HG02981 (cell line): ENCODE measurements at regions not wholly inside any gene's neighbourhood (a gene's known extent, or its start where the extent isn't known, plus 50 kb on each side); places are given as distances from the start of the nearest gene placed in this dataset.

Experiments used
- ATAC-seq: cut with Tn5 transposase; IDR thresholded peaks from one replicate; pipeline ENCODE4 v1.9.1; 2021; ENCODE audit warnings: mild to moderate bottlenecking, moderate library complexity; ENCODE audit not compliant: unreplicated experiment

DNA sequence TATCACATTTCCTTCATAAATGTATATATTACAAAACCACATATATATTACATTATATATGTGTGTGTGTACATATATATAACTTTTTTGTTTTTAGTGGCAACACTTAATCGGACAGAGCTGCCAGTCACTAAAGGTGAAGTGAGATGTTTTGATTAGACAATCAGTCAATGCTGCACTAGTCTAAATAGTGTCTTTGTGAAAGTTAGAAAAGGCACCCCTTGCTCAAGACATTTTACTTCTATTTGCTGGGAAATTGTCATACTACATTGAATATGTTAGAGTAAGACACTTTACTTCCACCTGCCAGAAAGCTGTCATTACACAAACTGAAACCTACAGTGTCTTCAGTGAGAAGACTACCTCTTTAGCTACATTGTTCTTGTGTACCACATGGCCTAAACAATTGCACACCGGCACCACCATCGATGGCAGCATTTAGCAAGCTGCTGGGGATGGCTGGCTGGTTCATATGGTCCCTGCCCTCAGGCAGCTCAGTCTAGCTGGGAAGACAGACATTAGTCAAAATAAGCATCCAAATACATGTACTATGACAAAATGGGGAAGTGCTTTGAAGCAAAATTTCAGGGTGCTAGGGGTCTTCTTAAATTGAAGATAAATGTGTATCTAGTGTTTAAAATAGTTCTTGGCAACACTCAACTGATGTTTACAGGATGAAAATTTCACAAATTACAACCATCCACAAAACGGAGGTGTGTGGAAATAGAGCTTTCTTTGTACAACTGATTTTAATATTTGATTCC lies 148.1 kb upstream of the GATB start:
- ATAC-seq: no peak

DNA sequence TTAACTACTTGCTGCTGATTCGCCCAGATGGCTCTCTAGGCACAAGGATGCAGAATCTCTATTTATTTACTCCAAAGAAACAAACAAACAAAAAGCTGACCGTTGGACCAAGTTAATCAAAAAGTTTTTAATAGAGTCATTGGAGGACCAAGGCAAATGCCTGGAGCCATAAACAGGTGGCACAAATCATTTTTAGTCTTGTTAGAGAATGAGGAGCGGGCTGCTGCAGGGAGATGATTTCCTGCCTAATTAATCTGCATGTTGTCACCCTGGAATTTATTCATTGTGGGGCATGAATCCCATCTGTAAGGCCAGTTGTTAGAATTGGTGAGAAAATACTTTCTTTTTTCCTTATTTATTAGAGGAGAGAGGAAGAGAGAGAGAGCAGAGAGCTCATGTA lies 147.4 kb upstream of the GATB start:
- no peak for ATAC-seq

DNA sequence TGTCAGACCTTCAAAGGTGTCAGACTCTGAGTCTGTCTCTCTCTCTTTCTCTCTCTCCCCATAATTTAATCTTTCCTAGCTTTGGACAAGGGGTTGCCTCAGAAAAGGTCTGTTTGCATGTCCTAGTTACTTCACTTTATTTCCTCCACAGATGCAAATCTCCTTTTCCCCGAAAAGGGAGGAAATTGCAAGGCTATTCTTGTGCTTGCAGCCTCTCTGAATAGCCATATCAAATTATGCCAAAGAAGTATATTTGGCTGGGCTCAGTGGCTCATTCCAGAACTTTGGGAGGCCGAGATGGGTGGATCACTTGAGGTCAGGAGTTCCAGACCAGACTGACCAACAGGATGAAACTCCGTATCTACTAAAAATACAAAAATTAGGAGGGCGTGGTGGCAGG lies 145.6 kb upstream of the GATB start:
- no peak for ATAC-seq

DNA sequence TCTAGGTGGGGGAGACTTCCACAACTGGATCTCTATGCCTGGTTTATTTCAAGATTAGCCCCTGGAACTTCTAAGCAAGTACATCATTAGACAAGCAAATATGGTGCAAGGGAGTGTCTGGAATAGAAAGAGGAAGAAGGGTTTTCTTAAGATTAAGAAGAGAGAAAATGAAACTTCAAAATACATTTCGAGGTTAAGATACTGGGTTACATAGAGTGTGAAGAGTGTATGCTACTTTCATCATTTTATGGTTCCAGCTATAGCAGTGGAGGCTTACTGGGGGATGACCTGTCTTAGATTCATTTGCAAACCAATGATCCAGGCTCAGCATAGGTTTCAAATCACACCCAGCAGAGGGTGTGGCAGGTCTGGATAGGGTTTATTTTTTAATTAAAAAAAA lies 144.4 kb upstream of the GATB start:
- peak; percentile 93 for ATAC-seq

DNA sequence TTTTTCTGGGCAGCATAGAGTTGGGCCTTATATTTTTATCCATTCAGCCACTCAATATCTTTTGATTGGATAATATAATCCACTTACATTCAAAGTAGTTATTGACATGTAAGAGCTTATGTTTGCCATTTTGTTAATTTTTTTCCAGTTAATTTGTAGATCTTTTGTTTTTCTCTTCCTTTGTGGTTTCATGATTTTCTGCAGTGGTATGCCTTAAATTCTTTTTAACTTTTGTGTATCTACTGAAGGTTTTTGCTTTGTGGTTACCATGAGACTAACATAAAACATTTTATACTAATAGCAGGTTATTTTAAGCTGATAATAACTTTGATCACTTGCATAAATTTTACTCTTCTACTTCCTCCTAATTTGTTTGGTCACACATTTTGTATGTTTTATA lies 140.8 kb upstream of the GATB start:
- no peak for ATAC-seq

DNA sequence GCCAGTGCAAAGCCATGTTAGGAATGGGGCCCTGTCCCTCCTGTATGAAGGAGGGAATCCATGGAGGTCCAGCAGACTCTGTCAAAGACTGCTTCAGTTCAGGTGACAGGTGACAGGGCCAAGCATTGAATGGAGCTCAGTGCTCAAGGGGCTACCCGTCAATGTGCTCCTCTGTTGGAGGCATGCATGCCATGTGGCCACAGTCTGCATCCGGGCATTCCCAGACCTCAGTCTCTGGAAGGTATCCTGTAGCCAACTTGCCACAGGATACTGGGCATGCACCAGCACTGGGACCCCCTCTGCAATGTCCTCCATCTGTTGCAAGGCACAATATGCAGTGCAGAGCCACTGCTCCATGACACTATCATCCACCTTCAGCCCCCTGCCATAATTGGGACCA lies 136.1 kb upstream of the GATB start:
- ATAC-seq: no peak

DNA sequence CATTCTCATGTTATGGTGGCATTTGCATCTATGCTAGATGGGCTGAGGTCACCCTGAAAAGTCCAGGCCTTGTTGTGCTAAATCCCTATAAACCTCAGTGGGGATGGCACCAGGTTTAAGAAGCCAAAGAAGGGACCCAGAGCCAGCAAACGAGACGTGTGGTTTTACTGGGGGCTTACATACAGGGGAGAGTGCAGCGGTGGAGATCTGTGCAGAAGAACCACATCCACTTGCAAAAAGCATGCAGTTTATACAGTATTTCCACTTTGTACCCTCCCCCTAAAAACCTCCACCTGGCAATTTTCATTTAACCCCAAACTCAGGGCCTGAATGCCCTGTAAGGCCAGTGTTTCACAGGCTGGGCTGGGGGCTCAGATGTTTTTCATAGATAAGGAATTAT lies 134.9 kb upstream of the GATB start:
- ATAC-seq: no peak

DNA sequence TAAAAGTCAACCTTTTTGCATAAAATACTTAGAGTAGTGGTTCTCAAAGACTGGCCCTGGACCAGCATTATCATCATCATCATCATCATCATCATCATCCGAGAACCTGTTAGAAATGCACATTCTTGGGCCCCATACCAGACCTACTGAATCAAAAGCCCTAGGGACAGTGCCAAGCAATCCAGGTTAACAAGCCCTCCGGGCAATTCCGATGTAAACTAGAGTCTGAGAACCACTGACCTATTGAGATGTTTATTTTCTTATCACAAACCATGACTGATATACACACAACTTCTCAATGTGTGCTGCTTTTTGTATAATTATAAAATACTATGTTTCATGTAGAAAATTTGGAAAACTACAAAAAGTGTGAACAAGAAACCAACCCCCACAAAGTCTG lies 133.4 kb upstream of the GATB start:
- no peak for ATAC-seq

DNA sequence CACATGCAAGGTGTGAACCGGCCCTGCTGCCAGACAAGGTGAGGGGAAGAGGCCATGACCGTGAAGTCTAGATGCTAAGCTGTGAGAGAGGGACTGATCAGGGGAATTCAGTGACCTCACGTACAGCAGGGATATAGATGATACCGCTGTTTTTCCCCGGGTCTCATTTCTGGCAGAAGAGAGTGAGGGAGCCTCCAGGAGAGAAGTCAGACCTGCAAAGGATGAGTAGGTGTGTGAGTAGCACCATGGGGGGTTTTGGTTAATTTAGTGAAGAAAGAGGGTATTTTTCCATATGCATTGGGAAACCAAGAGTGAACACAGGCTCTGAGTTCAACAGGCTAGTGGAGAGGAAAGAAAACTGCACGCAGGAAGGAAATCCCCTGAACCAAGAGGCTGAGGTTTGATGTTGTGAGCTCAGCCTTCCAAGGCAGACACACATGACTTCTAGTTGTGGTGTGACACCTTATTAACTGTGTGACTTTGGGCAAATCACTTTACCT lies 127.6 kb upstream of the GATB start:
- no peak for ATAC-seq

DNA sequence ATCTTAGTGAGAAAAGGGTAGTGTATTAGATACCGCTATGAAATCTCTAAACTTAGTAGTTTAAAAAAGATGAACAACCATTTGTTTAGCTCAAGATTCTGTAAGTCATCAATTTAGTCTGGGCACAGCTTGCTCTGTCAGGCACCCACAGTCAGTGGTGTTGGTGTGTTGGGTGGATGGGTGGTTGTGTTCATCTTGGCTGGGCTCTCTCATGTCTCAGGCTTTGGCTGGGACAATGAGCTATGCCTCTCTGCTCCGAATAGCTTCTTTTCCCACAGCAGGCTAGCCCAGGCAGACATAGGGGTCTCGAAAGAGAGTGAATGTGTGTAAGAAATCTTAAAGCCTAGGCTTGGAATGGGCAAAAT lies 127.0 kb upstream of the GATB start:
- ATAC-seq: peak; percentile 14

DNA sequence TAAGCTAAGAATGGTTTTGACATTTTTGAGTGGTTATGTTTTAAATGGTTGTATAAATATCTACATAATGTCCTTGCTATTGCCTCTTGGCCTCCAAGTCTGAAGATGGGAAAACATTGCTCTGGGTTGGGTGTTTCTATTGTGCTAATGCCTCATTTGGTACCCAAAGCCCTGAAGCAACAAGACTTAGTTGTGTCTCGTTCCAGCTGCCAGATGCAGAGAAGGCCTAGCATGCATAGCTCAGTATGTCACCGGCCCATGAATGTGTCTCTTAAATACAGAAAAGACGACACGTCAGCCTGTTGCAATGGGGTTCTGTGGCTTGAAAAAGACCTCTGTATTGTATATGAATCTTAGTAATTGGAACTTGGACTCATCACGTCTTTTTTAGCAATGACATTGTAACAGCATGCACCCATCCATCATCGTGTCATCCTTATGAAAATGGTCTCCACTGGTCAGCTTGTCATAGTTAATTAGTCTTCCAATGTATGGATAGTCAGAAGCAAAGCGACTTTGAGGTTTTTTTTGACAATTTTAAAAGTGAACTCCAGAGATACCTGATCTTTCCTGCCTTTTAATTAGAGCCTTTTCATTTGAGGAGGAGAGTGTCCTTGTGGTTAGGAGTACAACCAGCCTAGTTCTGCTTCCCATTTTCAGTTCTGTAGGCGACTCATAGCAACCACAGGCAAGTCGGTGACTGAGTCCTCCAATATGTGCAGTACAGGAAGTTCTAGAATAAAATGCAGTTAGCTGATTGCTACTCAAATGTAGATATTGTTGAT lies 126.4 kb upstream of the GATB start:
- ATAC-seq: peak; percentile 61

DNA sequence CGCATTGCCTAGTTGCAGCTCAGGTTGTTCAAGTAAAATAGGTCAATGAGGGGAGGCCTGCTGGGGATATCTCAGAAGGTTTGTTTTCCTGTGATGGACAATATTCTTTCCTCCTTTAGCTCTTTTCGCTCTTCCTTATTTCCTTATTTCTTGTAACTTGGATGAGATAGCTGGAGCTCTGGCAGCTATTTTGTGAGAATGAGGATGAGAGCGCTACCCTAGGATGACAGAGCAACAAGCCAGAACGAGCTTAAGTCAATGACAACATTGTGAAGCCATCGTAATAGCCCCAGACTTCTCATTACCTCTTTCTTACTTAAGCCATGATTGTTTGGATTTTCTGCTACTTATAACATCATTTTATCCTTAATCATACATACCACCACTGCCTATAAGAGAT lies 124.3 kb upstream of the GATB start:
- no peak for ATAC-seq

DNA sequence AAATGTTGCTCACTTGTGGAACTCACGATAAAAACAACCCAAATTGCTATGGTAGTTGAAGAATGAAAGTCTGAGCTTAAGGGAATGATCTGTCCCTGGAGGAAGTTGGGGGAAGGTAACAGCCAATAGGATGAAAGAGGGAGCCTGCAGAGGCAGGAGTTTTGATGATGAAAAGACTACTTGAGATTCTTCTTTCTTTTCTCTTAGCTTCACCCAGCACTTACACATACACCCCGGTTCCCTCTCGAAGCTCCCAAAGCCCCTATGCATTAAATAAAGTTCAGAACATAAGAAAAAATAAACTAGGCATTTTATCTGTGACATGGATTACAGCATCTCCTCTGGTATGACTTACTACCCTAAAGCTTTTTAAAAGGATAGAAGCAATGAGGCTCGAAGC lies 122.9 kb upstream of the GATB start:
- no peak for ATAC-seq

DNA sequence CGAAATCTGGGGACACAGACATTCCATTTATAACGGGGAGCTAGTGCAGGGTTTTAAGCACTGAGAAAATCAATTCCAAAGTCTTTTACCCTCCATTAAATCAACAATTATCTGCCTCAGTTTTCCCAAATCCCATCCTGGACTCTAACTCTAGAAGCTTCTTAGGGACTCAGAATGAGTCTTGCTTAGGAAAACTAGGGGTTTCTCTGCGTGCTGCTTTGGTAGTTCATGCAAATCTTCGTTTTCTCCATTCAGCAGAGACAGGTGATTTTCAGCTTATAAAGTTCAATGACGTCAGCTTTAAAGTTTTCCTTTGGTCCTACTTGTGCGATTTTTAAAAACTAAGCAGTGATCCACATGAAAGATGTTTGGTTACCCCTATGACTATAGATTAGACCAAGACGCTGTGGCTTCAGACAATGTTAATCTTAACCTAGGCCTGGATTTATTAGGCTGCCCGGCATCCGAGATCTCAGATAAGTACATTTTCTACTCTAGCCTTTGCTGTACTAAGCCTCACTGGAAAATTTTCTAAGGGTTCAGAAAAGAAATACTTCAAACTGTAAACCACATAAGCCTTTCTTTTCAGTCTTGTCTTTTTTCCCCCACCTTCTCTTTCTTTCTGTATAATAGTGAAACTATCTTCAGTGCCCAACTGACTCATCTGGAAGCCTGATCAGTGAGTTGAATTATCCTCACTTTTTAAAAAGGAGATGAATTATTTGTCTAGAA lies 121.4 kb upstream of the GATB start:
- peak; percentile 62 for ATAC-seq

DNA sequence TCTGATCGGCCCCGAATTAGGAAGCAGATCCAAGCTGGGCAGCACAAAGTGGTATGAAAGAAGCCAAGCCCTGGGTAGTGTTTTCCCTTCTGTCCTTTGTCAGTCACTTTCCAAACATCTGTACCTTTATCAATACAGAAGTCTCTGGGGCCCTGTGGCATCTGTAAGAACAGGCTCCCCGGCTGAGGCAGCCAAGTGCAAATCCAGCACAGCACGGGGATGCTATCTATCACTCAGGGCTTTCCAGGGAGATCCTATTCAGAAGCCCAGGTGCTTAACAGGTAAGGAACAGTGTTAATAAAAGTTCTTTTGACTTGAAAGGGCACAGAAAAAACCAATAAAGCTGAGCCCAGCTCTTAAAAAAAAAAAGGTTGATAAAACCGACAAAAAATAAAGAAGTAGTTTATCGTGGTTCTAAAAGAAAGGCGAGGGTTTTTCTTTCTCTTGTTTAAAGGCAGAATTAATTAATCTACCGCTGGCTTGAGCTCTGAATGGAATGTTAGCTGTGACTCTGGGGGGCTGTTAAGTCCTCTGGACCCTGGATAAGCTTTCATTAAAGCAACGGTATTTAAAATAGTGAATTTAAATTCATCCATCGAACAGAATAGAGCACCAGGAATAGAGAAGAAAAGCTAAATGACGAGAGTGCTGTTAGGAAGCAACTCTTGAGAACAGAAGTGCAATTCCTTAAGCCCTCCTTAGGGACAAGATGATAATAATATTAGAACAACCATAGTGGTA lies 119.1 kb upstream of the GATB start:
- no peak for ATAC-seq

DNA sequence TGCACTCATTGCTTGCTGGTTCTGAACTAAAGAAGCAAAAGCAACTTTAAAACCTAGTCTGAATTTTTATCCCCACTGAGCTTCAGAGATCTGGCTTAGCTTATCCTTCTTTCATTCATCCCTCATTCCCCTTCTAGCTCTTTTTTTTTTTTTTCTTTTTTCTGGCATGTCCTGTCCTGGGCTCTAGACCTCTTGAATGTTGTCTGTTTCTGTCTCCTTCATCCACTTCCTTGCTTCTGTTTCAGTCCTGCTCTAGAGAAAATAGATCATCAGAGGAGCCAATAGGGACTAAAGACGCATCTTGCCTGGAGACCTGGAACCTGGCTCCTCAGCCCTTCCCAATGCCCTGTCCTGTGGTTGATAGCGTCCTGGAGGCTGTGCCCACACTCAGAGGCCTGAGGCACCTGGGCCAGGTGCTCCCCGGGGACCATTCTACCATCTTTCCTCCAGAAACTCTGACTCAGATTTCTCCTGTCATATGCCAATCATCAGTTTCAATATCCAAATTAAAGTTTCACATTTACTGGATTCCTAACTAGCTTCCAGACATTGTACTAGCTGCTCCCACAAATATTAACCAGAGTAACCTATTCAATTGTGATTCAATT lies 115.7 kb upstream of the GATB start:
- ATAC-seq: no peak

DNA sequence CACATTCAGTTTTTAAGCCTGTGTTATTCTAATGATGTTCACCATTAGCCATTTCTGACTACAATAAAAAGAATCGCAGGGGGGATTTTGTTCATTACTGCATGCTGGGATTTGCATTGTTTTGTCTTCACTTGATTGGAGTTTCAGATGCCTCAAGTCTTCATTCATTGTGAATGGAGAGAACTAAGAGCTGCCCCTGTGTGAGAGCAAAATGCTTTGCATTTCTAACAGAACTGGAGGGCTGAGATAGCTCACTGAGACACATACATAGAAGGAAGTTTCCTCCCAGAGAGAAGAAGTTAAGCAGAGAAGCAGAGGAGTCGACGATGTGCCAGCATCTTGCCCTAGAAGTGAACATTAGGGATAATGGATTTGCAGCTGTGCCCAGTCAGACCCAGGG lies 113.5 kb upstream of the GATB start:
- no peak for ATAC-seq

DNA sequence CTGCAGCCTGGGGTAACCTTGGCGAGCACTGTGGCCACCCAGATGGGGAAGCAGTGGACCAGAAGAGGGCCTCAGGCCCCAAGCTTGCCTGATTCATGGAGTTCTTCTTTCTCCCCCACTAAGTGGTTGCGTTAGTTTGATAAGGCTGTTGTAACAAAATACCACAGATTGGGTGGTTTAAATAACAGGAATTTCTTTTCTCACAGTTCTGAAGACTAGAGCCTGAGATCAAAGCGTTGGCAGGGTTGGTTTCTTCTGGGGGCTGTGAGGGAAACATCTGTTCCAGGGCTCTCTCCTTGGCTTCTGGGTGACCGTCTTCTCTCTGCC lies 105.7 kb upstream of the GATB start:
- no peak for ATAC-seq

DNA sequence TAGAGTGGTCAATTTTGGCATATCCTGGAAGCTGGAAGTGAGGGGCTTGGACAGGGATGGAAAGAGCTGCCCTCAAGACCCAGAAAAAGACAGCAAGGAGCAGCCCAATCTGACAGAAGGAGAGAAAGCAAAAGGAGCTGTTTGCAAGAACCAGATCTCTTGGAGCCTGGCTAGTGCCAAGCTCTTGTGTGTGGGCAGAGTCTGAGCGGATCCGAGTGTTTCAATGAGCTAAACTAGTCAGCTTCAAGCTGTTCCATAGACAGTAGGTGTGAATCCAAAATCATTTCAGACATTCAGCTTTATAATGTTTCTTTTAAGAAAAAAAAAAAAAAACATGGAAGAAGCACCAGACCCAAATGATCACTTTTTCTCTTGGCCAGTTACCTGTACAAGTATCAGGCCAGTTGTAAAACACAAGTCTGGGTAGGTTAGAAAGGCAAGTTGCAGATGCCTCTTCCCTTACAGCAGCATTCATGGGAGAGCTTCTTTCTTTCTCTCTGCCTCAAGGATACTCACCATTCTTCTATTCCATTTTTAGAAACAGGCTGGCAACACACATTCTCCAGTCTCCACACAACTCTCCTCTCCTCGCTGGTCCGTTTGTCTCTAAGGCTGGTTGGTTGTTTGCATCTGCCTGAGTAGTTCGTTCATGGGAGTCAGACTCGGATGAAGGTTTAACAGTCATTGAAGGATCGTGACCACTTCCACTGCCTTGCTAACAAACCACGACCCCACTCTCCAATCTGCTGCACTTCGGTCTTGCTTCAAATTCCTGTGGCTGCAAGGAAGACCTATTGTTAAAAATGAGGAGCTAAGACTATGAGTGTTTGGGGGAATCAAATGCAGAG lies 105.2 kb upstream of the GATB start:
- ATAC-seq: no peak

DNA sequence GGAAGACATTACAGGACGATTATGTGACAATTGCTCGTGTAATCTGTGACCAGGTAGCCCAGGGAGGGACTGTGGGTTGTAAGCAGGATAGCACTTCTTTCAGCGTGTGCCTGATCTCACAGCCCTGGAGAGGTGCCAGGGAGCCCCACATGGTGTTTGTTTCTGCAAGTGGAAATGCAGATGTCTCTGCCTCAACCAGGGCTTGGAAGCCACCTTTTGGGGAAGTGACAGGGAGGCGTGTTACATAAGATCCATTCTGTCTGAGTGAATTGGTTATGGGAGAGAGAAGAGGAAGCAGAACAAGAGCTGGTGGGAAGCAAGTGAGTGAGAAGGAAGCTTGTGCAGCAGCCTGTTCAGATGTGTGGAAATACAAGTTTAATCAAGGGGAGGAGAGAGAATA lies 104.5 kb upstream of the GATB start:
- no peak for ATAC-seq
